ENCODE measurements at regions not wholly inside any gene's neighbourhood (a gene's known extent, or its start where the extent isn't known, plus 50 kb on each side); places are given as distances from the start of the nearest gene placed in this dataset.
"Not testable (repeated sequence)": the region's sequence is repeated elsewhere in the genome, so short reads cannot be mapped to it uniquely, and the experiment has no call there.

- Histone ChIP-seq H3K27ac (ENCODE audit: low read depth, low read length) (no peak overlapping the region), H3K36me3 (ENCODE audit: control insufficient read depth in 1 of 2, insufficient read depth in 2 of 2, low read length in 2 of 2) (no peaks in the 10 kb centered on the region), H3K4me1 (ENCODE audit: control insufficient read depth in 1 of 2, insufficient read depth in 2 of 2, low read length in 2 of 2) (no peaks in the 10 kb centered on the region), H3K9me3 (ENCODE audit: control insufficient read depth in 1 of 2, low read length in 2 of 2) (no peaks in the 10 kb centered on the region), H3K4me3 (ENCODE audit: low read depth in 1 of 2, low read length in 2 of 2) (no peak overlapping the region), H3K9ac (ENCODE audit: low read depth in 1 of 2, low read length in 2 of 2) (no peak overlapping the region), H3K27me3 (ENCODE audit: control insufficient read depth in 1 of 2, insufficient read depth in 2 of 2, low read length in 2 of 2) (no peaks in the 10 kb centered on the region)
These were observed 146.8 kb downstream of the EMP1 start for GRCh38 chr12:13343375-13343774.

DNA sequence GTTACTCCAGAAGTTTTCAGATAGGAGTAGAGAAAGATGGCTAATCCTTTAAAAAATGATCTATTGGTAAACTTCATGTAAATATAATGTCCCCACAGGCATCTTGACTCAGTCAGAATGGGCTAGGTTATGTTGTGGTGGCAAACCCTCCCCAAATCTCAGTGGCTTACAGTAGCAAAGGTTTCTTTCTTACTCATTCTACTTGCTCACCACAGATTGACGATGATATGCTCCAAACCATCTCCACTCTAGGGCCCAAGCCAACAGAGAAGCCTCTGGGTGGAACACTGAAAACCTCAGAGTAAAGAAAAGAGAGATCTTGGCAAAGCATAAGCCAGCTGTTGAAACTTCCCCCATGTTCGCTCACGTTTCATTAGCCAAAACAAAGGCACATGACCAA lies 146.4 kb downstream of the EMP1 start:
- Histone ChIP-seq H3K36me3 (ENCODE audit: control insufficient read depth in 1 of 2, insufficient read depth in 2 of 2, low read length in 2 of 2) (no peaks in the 10 kb centered on the region), H3K9me3 (ENCODE audit: control insufficient read depth in 1 of 2, low read length in 2 of 2) (no peaks in the 10 kb centered on the region), H3K4me3 (ENCODE audit: low read depth in 1 of 2, low read length in 2 of 2) (no peak overlapping the region), H3K27me3 (ENCODE audit: control insufficient read depth in 1 of 2, insufficient read depth in 2 of 2, low read length in 2 of 2) (no peaks in the 10 kb centered on the region), H3K4me1 (ENCODE audit: control insufficient read depth in 1 of 2, insufficient read depth in 2 of 2, low read length in 2 of 2) (no peaks in the 10 kb centered on the region), H3K27ac (ENCODE audit: low read depth, low read length) (no peak overlapping the region), H3K9ac (ENCODE audit: low read depth in 1 of 2, low read length in 2 of 2) (no peak overlapping the region)

- no peak overlapping the region for H3K9ac ChIP-seq (ENCODE audit: low read depth in 1 of 2, low read length in 2 of 2)
- no peaks in the 10 kb centered on the region for H3K4me1 ChIP-seq (ENCODE audit: control insufficient read depth in 1 of 2, insufficient read depth in 2 of 2, low read length in 2 of 2)
- no peak overlapping the region for H3K27ac ChIP-seq (ENCODE audit: low read depth, low read length)
- H3K36me3 ChIP-seq (ENCODE audit: control insufficient read depth in 1 of 2, insufficient read depth in 2 of 2, low read length in 2 of 2) = no peaks in the 10 kb centered on the region
- no peak overlapping the region for H3K4me3 ChIP-seq (ENCODE audit: low read depth in 1 of 2, low read length in 2 of 2)
- no peaks in the 10 kb centered on the region for H3K27me3 ChIP-seq (ENCODE audit: control insufficient read depth in 1 of 2, insufficient read depth in 2 of 2, low read length in 2 of 2)
- H3K9me3 ChIP-seq (ENCODE audit: control insufficient read depth in 1 of 2, low read length in 2 of 2) = no peaks in the 10 kb centered on the region
These were observed 143.6 kb downstream of the EMP1 start for GRCh38 chr12:13340149-13340548.

DNA sequence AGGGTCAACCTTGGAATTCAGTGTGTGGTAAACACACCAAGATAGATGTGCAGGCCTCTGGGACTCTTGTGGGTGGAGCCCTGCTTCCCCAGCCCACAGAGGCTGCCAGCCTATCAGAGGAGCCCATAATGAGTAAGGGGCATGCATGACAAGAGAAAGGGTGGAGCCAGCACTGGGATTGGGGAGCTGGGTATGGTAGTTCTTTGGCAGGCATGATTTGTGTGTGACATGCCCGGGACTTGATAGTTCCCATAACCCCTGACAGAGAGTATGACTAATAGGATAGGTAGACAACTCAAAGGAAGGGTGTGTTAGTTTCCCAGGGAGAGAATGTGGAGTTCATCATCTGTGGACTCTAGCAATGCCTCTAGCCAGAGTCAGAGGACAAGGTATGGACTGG lies 143.0 kb downstream of the EMP1 start:
- Histone ChIP-seq H3K27ac (ENCODE audit: low read depth, low read length) (no peak overlapping the region), H3K36me3 (ENCODE audit: control insufficient read depth in 1 of 2, insufficient read depth in 2 of 2, low read length in 2 of 2) (no peaks in the 10 kb centered on the region), H3K4me1 (ENCODE audit: control insufficient read depth in 1 of 2, insufficient read depth in 2 of 2, low read length in 2 of 2) (no peaks in the 10 kb centered on the region), H3K27me3 (ENCODE audit: control insufficient read depth in 1 of 2, insufficient read depth in 2 of 2, low read length in 2 of 2) (no peaks in the 10 kb centered on the region), H3K9ac (ENCODE audit: low read depth in 1 of 2, low read length in 2 of 2) (no peak overlapping the region), H3K4me3 (ENCODE audit: low read depth in 1 of 2, low read length in 2 of 2) (no peak overlapping the region), H3K9me3 (ENCODE audit: control insufficient read depth in 1 of 2, low read length in 2 of 2) (no peaks in the 10 kb centered on the region)

DNA sequence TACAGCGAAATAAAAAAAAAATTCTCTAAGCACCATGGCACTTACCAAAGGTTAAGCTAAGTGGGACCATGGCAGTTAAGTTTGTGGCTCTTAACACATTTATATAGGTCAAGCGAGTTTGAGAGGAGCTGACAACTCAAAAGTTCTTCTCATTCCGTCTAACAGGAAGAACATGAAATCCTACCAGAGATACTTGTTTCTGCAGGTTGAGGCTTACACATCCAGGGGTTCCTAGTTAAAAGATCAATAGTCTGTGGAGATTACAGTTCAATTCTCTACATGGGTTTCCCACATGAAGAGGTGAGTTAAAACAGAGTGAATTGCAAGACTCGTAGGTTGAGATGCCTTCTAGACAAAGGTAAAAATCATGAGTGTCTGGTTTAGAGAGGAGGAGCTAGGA lies 142.6 kb downstream of the EMP1 start:
- Histone ChIP-seq H3K36me3 (ENCODE audit: control insufficient read depth in 1 of 2, insufficient read depth in 2 of 2, low read length in 2 of 2) (no peaks in the 10 kb centered on the region), H3K4me3 (ENCODE audit: low read depth in 1 of 2, low read length in 2 of 2) (no peak overlapping the region), H3K27ac (ENCODE audit: low read depth, low read length) (no peak overlapping the region), H3K9ac (ENCODE audit: low read depth in 1 of 2, low read length in 2 of 2) (no peak overlapping the region), H3K9me3 (ENCODE audit: control insufficient read depth in 1 of 2, low read length in 2 of 2) (no peaks in the 10 kb centered on the region), H3K4me1 (ENCODE audit: control insufficient read depth in 1 of 2, insufficient read depth in 2 of 2, low read length in 2 of 2) (no peaks in the 10 kb centered on the region), H3K27me3 (ENCODE audit: control insufficient read depth in 1 of 2, insufficient read depth in 2 of 2, low read length in 2 of 2) (no peaks in the 10 kb centered on the region)

GRCh38 chr12:13337791-13338190 lies 141.3 kb downstream of the EMP1 start:
- no peak overlapping the region for H3K9ac ChIP-seq (ENCODE audit: low read depth in 1 of 2, low read length in 2 of 2)
- H3K9me3 ChIP-seq (ENCODE audit: control insufficient read depth in 1 of 2, low read length in 2 of 2) = no peaks in the 10 kb centered on the region
- no peaks in the 10 kb centered on the region for H3K4me1 ChIP-seq (ENCODE audit: control insufficient read depth in 1 of 2, insufficient read depth in 2 of 2, low read length in 2 of 2)
- H3K27me3 ChIP-seq (ENCODE audit: control insufficient read depth in 1 of 2, insufficient read depth in 2 of 2, low read length in 2 of 2) = no peaks in the 10 kb centered on the region
- H3K36me3 ChIP-seq (ENCODE audit: control insufficient read depth in 1 of 2, insufficient read depth in 2 of 2, low read length in 2 of 2) = no peaks in the 10 kb centered on the region
- H3K4me3 ChIP-seq (ENCODE audit: low read depth in 1 of 2, low read length in 2 of 2) = no peak overlapping the region
- H3K27ac ChIP-seq (ENCODE audit: low read depth, low read length) = no peak overlapping the region

- no peaks in the 10 kb centered on the region for H3K4me1 ChIP-seq (ENCODE audit: control insufficient read depth in 1 of 2, insufficient read depth in 2 of 2, low read length in 2 of 2)
- no peak overlapping the region for H3K4me3 ChIP-seq (ENCODE audit: low read depth in 1 of 2, low read length in 2 of 2)
- no peaks in the 10 kb centered on the region for H3K36me3 ChIP-seq (ENCODE audit: control insufficient read depth in 1 of 2, insufficient read depth in 2 of 2, low read length in 2 of 2)
- H3K27ac ChIP-seq (ENCODE audit: low read depth, low read length) = no peak overlapping the region
- H3K9ac ChIP-seq (ENCODE audit: low read depth in 1 of 2, low read length in 2 of 2) = no peak overlapping the region
- no peaks in the 10 kb centered on the region for H3K9me3 ChIP-seq (ENCODE audit: control insufficient read depth in 1 of 2, low read length in 2 of 2)
- no peaks in the 10 kb centered on the region for H3K27me3 ChIP-seq (ENCODE audit: control insufficient read depth in 1 of 2, insufficient read depth in 2 of 2, low read length in 2 of 2)
These were observed 139.7 kb downstream of the EMP1 start for GRCh38 chr12:13336216-13336615.

- Histone ChIP-seq H3K27me3 (ENCODE audit: control insufficient read depth in 1 of 2, insufficient read depth in 2 of 2, low read length in 2 of 2) (no peaks in the 10 kb centered on the region), H3K9ac (ENCODE audit: low read depth in 1 of 2, low read length in 2 of 2) (no peak overlapping the region), H3K9me3 (ENCODE audit: control insufficient read depth in 1 of 2, low read length in 2 of 2) (peaks cover 0 to 5% of the 10 kb centered on the region in 2 donors), H3K4me1 (ENCODE audit: control insufficient read depth in 1 of 2, insufficient read depth in 2 of 2, low read length in 2 of 2) (no peaks in the 10 kb centered on the region), H3K36me3 (ENCODE audit: control insufficient read depth in 1 of 2, insufficient read depth in 2 of 2, low read length in 2 of 2) (no peaks in the 10 kb centered on the region), H3K4me3 (ENCODE audit: low read depth in 1 of 2, low read length in 2 of 2) (no peak overlapping the region), H3K27ac (ENCODE audit: low read depth, low read length) (no peak overlapping the region)
These were observed 132.0 kb downstream of the EMP1 start for GRCh38 chr12:13328535-13328934.

GRCh38 chr12:13326076-13326475 lies 129.6 kb downstream of the EMP1 start:
- no peak overlapping the region for H3K4me3 ChIP-seq (ENCODE audit: low read depth in 1 of 2, low read length in 2 of 2)
- H3K9me3 ChIP-seq (ENCODE audit: control insufficient read depth in 1 of 2, low read length in 2 of 2) = peaks cover 0 to 3% of the 10 kb centered on the region in 2 donors
- H3K9ac ChIP-seq (ENCODE audit: low read depth in 1 of 2, low read length in 2 of 2) = no peak overlapping the region
- H3K27ac ChIP-seq (ENCODE audit: low read depth, low read length) = no peak overlapping the region
- no peaks in the 10 kb centered on the region for H3K36me3 ChIP-seq (ENCODE audit: control insufficient read depth in 1 of 2, insufficient read depth in 2 of 2, low read length in 2 of 2)
- H3K4me1 ChIP-seq (ENCODE audit: control insufficient read depth in 1 of 2, insufficient read depth in 2 of 2, low read length in 2 of 2) = no peaks in the 10 kb centered on the region
- no peaks in the 10 kb centered on the region for H3K27me3 ChIP-seq (ENCODE audit: control insufficient read depth in 1 of 2, insufficient read depth in 2 of 2, low read length in 2 of 2)

DNA sequence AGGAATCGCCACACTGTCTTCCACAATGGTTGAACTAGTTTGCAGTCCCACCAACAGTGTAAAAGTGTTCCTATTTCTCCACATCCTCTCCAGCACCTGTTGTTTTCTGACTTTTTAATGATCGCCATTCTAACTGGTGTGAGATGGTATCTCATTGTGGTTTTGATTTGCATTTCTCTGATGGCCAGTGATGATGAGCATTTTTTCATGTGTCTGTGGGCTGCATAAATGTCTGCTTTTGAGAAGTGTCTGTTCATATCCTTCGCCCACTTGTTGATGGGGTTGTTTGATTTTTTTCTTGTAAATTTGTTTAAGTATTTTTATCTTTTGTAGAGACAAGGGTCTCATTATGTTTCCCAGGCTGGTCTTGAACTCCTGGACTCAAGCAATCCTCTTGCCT lies 128.5 kb downstream of the EMP1 start:
- H3K4me1 ChIP-seq (ENCODE audit: control insufficient read depth in 1 of 2, insufficient read depth in 2 of 2, low read length in 2 of 2); H3K27me3 ChIP-seq (ENCODE audit: control insufficient read depth in 1 of 2, insufficient read depth in 2 of 2, low read length in 2 of 2); H3K27ac ChIP-seq (ENCODE audit: low read depth, low read length); H3K9ac ChIP-seq (ENCODE audit: low read depth in 1 of 2, low read length in 2 of 2); H3K9me3 ChIP-seq (ENCODE audit: control insufficient read depth in 1 of 2, low read length in 2 of 2); H3K36me3 ChIP-seq (ENCODE audit: control insufficient read depth in 1 of 2, insufficient read depth in 2 of 2, low read length in 2 of 2); H3K4me3 ChIP-seq (ENCODE audit: low read depth in 1 of 2, low read length in 2 of 2): not testable (repeated sequence)
